CD4-positive, alpha-beta T cell (primary cell): ENCODE measurements at regions not wholly inside any gene's neighbourhood (a gene's known extent, or its start where the extent isn't known, plus 50 kb on each side); places are given as distances from the start of the nearest gene placed in this dataset.

Source experiments
- ATAC-seq: fragments of 200-7000 bp; cut with Tn5 transposase; one replicate; pipeline ENCODE4 v1.10.0; 2022; ENCODE audit warnings: mild to moderate bottlenecking; ENCODE audit not compliant: poor library complexity
- CTCF ChIA-PET: fragments of 350-600 bp; sonication (Branson Sonifier 250); formaldehyde crosslinking; loops from one replicate; lab custom pipeline; 2021; ENCODE audit warnings: antibody characterized with exemption, inconsistent platforms; lab: Charles Lee
- POLR2A ChIA-PET: fragments of 350-600 bp; sonication (Branson Sonifier 250); formaldehyde crosslinking; loops from one replicate; lab custom pipeline; 2021; ENCODE audit warnings: antibody characterized with exemption, inconsistent platforms; lab: Charles Lee
- DNase-seq, 14 experiments: peaks; one replicate each; pipeline ENCODE4 v3.0.0-alpha.2; 2013 to 2020; ENCODE audit warnings: mixed read lengths in 2 of 14
- H3K27ac ChIP-seq, 2 donors: one replicate each; pipeline versions ENCODE4 v1.5.1 to v1.7.0; 2013; ENCODE audit warnings: low read length in 2 of 2, low read depth in 1 of 2, mild to moderate bottlenecking in 1 of 2
- H3K27me3 ChIP-seq, 2 experiments: 1 replicate in 1 of 2; 2 replicates in 1 of 2; pipeline versions ENCODE4 v1.6.1 to v1.7.0; 2013; ENCODE audit warnings: low read length in 2 of 2, control low read depth in 1 of 2, mild to moderate bottlenecking in 1 of 2, moderate library complexity in 1 of 2; ENCODE audit not compliant: insufficient read depth in 2 of 2, control insufficient read depth in 1 of 2
- H3K36me3 ChIP-seq: one replicate; pipeline ENCODE4 v1.6.1; 2013; ENCODE audit warnings: low read length, control low read depth; ENCODE audit not compliant: insufficient read depth
- H3K4me1 ChIP-seq: one replicate; pipeline ENCODE4 v1.6.1; 2013; ENCODE audit warnings: low read length, control low read depth; ENCODE audit not compliant: insufficient read depth
- H3K4me3 ChIP-seq: one replicate; pipeline ENCODE4 v1.5.1; 2013; ENCODE audit warnings: mild to moderate bottlenecking, low read length, moderate library complexity
- H3K9me3 ChIP-seq, 2 experiments: 1 replicate in 1 of 2; 2 replicates in 1 of 2; pipeline versions ENCODE4 v1.6.1 to v1.7.0; 2013; ENCODE audit warnings: low read length in 2 of 2, mild to moderate bottlenecking in 2 of 2, control low read depth in 1 of 2, moderate library complexity in 1 of 2; ENCODE audit not compliant: control insufficient read depth in 1 of 2, insufficient read depth in 1 of 2
- H3K27ac Mint-ChIP-seq: one replicate; pipeline ENCODE4 v1.8.0; 2020; ENCODE audit warnings: mixed read lengths
- H3K27me3 Mint-ChIP-seq: one replicate; pipeline ENCODE4 v1.8.0; 2021; ENCODE audit warnings: mixed read lengths
- H3K36me3 Mint-ChIP-seq: one replicate; pipeline ENCODE4 v1.8.0; 2021; ENCODE audit warnings: low read depth, mixed read lengths
- H3K4me1 Mint-ChIP-seq: one replicate; pipeline ENCODE4 v1.8.0; 2021; ENCODE audit warnings: low read depth, mixed read lengths
- H3K4me3 Mint-ChIP-seq: one replicate; pipeline ENCODE4 v1.8.0; 2020; ENCODE audit warnings: mild to moderate bottlenecking, mixed read lengths
- H3K9me3 Mint-ChIP-seq: one replicate; pipeline ENCODE4 v1.8.0; 2020; ENCODE audit warnings: mixed read lengths
- CTCF ChIP-seq: fragments of 200-600 bp; IDR thresholded peaks from one replicate; pipeline ENCODE4 v1.8.0; 2022; ENCODE audit warnings: antibody characterized with exemption, mild to moderate bottlenecking
- intact Hi-C, 2 experiments: fragments of 100-400 bp; cut with DNase I in 1 of 2; cut with micrococcal nuclease in 1 of 2; formaldehyde crosslinking; loops; one replicate each; pipeline versions ENCODE4 v1.15.1 to v1.9.0; 2023 to 2025; cut with DNase I, micrococcal nuclease

GRCh38 chr4:156019246-156019645 lies 65.6 kb upstream of the CTSO start:
- no peaks in the 10 kb centered on the region for H3K9me3 ChIP-seq
- no peaks in the 10 kb centered on the region for H3K4me1 ChIP-seq
- Mint-ChIP-seq H3K36me3 (no peaks in the 10 kb centered on the region), H3K4me3 (no peak overlapping the region), H3K27me3 (no peaks in the 10 kb centered on the region), H3K27ac (no peak overlapping the region), H3K9me3 (no peaks in the 10 kb centered on the region), H3K4me1 (no peaks in the 10 kb centered on the region)
- H3K4me3 ChIP-seq: no peak overlapping the region
- ChIA-PET CTCF (no interaction called here), POLR2A (no interaction called here)
- H3K36me3 ChIP-seq: no peaks in the 10 kb centered on the region
- H3K27me3 ChIP-seq: no peaks in the 10 kb centered on the region
- DNase-seq (no peak), ATAC-seq (no peak)
- no peak overlapping the region for H3K27ac ChIP-seq
- TF ChIP-seq CTCF: no peak
- intact Hi-C loops: no loop called here

- Histone ChIP-seq H3K9me3 (no peaks in the 10 kb centered on the region), H3K4me3 (no peak overlapping the region), H3K27ac (no peak overlapping the region), H3K4me1 (no peaks in the 10 kb centered on the region), H3K36me3 (no peaks in the 10 kb centered on the region), H3K27me3 (no peaks in the 10 kb centered on the region)
- H3K36me3 Mint-ChIP-seq: no peaks in the 10 kb centered on the region
- intact Hi-C loops: no loop called here
- H3K4me1 Mint-ChIP-seq: no peaks in the 10 kb centered on the region
- POLR2A ChIA-PET: no interaction called here
- no peak overlapping the region for H3K4me3 Mint-ChIP-seq
- DNase-seq: no peak
- H3K9me3 Mint-ChIP-seq: no peaks in the 10 kb centered on the region
- ATAC-seq: no peak
- CTCF ChIA-PET: no interaction called here
- H3K27me3 Mint-ChIP-seq: no peaks in the 10 kb centered on the region
- H3K27ac Mint-ChIP-seq: no peak overlapping the region
- TF ChIP-seq CTCF: no peak
Observed at GRCh38 chr4:156018383-156018782, 64.7 kb upstream of the CTSO start.

GRCh38 chr4:156015781-156016180 lies 62.1 kb upstream of the CTSO start:
- Mint-ChIP-seq H3K27ac (no peak overlapping the region), H3K4me1 (no peaks in the 10 kb centered on the region), H3K4me3 (no peak overlapping the region), H3K36me3 (no peaks in the 10 kb centered on the region), H3K27me3 (no peaks in the 10 kb centered on the region), H3K9me3 (no peaks in the 10 kb centered on the region)
- Histone ChIP-seq H3K36me3 (no peaks in the 10 kb centered on the region), H3K9me3 (no peaks in the 10 kb centered on the region), H3K27ac (no peak overlapping the region), H3K4me3 (no peak overlapping the region), H3K27me3 (no peaks in the 10 kb centered on the region), H3K4me1 (no peaks in the 10 kb centered on the region)
- intact Hi-C loops: no loop called here
- TF ChIP-seq CTCF: no peak
- POLR2A ChIA-PET: no interaction called here
- DNase-seq (no peak), ATAC-seq (no peak)
- CTCF ChIA-PET: no interaction called here
